GM19035 (cell line): ENCODE measurements at regions not wholly inside any gene's neighbourhood (a gene's known extent, or its start where the extent isn't known, plus 50 kb on each side); places are given as distances from the start of the nearest gene placed in this dataset.
"Not testable (repeated sequence)": the region's sequence is repeated elsewhere in the genome, so short reads cannot be mapped to it uniquely, and the experiment has no call there.

ENCODE experiments used
- ATAC-seq: cut with Tn5 transposase; IDR thresholded peaks from one replicate; pipeline ENCODE4 v1.9.1; 2021; ENCODE audit not compliant: unreplicated experiment

- peak; percentile 93 for ATAC-seq
These were observed 132.3 kb upstream of the C11orf58 start for GRCh38 chr11:16605894-16606783.

- ATAC-seq = no peak
These were observed 133.0 kb upstream of the C11orf58 start for GRCh38 chr11:16605389-16605893.

DNA sequence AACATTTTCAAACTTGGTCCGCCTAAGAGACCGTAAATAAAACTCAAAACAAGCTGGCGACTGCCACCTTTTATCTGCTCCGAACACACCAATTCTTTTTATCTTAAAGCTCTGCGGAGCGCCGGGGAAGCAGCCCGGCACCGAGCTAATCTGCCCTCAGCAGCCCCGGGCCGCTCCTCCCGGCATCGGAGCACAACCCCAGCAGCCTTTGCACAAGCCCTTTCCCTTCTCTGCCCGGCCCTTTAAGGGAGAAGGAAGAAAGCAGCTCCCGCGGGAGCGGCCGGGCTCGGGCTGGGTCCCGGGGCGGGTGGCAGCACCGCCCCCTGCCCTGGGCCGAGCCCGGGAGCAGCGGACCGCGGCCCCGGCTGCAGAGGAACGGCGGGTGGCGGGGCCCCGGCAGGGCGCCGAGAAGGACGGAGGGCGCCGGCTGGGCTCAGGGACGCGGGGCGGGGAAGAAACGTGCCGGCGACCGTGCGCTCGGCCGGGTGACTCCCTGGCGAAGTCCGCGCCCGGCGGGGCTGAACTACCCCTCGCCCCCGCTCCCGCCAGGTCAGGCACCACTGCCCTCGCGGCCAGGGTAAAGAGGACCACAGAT lies 133.6 kb upstream of the C11orf58 start:
- ATAC-seq = peak; percentile 27

DNA sequence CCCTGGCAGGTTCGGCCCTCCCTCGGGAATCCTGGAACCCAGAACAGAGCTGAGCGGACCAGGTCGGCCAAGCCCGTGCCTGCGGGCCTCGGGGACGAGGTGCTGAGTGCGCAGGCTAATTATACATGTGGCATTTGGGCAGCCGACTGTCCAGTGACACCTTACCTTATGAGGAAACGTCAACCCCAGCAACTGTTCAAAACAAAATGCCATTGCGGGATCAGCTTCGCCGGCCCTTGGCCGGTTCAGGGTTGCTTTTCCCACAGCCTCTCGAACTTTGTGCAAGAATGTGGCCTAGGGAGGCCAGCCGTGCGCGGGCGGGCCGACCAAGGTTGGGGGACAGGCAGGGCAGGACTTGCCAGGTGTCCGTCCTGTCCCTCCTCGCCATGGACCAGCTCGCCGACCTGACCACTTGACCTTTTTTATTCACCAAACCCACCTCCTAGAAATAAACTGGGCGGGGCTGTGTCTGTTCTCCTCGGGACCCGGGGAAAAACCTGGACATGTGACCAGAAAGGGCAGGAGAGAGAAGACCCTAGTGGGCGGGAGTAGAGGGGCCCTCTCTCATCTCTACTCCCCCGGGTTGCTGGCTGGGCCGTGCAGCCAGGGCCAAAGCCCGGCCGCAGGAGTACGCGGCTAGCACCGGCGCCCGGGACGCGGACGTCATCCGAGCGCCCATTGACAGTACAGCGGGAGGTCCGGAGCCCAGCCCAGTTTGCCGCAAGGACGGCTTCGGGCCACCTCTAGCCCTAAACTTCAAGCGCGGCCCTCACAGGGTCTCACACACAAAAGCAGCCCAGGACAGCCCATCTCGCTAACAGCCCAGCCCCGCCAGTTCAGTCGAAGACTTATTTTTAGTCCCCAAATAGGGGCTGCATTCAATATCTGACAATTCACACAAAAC lies 134.3 kb upstream of the C11orf58 start:
- ATAC-seq = no peak

DNA sequence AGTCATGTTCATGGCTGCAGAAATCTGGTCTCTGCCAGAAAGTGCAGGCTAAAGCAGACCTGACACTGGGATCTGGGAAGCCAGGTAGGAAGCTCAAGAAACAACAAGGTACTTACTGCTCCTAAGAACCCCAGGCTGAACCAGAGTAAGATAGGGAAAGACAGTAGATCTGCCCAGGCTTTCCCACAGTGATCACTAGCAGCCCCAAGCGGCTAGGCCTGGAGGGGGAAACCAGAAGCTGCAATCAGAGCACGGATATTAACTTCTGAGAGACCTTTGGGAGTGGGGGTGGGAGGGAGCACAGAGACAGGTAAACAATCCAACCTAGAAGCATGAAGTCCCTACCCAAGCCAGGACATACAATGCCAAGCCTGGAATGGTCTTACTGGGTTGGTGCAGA lies 135.2 kb upstream of the C11orf58 start:
- ATAC-seq = no peak

DNA sequence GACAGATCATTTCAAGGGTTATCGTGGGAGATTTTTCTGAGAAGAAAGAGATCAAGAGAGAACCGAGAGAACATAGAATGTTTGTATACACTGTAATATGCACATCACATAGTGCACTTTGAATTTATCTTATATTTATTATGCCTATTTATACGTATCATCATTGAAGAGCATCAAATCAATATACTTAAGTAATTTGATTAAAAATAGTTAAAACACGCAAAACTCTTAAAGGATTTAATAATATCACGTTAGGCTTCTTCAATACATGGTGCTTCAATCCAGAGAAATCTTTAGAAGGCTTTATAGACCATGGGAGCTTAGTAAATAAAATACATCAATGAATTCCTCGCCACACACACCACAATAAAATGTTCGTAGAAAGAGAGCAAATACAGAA lies 139.5 kb upstream of the C11orf58 start:
- ATAC-seq = no peak

DNA sequence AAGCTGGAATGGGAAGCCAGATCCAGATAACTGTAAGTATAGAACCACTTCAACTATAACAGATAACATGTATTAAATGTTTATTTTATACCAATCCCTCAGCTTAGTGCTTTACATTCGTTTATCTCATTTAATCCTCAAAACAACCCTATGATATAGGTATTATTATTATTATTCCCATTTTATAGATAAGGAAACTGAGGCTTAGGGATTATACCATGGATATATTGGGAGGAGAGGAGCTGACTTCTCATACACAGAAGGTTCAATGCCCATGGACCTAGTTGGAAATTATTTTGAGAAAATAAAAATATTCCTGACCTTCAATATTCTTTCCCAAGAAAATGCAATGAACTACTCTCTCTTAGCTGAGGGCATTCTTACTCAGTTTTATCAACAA lies 140.4 kb upstream of the C11orf58 start:
- no peak for ATAC-seq

GRCh38 chr11:16596231-16596630 lies 142.2 kb upstream of the C11orf58 start:
- no peak for ATAC-seq

- no peak for ATAC-seq
These were observed 147.3 kb upstream of the C11orf58 start for GRCh38 chr11:16591157-16591556.

GRCh38 chr11:16587670-16588069 lies 150.8 kb upstream of the C11orf58 start:
- ATAC-seq = no peak

- ATAC-seq = no peak
These were observed 153.9 kb upstream of the C11orf58 start for GRCh38 chr11:16584569-16584968.

DNA sequence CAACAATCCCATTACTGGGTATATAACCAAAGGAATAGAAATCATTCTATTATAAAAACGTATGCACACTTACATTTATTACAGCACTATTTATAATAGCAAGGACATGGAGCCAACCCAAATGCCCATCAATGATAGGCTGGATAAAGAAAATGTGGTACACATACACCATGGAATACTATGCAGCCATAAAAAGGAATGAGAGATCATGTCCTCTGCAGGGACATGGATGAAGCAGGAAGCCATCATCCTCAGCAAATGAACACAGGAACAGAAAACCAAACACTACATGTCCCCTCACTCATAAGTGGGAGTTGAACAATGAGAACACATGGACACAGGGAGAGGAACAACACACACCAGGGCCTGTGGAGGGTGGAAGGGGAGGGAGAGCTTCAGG lies 157.4 kb upstream of the C11orf58 start:
- ATAC-seq = not testable (repeated sequence)

- no peak for ATAC-seq
These were observed 161.0 kb upstream of the C11orf58 start for GRCh38 chr11:16577490-16577889.

DNA sequence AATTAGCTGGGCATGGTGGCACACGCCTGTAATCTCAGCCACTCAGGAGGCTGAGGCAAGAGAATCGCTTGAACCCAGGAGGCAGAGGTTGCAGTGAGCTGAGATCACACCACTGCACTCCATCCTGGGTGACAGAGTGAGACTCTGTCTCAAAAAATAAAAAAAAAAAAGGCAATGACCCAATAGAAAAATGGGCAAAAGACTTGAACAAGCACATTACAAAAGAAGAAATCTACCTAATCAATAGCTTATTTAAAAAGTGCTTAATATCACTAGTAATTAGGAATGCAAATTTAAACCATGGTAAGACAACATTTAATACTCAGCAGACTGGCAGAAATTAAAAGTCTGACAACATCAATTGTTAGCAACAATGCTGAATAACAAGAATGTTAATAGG lies 163.6 kb upstream of the C11orf58 start:
- ATAC-seq = not testable (repeated sequence)

DNA sequence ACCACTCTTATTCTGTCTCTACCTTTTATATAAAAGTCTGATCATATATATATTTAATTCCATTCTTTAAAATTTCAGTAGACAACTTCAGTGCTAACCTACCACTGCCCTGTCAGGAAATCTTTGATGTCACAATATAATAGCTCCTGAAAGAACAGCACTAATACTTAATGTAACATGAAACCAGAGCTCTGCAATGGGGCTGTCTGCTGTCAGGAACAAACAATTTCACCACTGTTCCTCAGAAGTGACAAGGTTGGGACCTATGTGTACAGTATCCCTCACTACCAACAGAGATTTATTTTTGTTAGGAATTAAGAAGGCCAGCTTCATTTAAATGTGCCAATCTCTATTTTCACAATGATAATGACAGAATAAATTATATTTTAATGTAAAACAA lies 165.5 kb upstream of the C11orf58 start:
- no peak for ATAC-seq

GRCh38 chr11:16561150-16561549 lies 177.3 kb upstream of the C11orf58 start:
- ATAC-seq = no peak

DNA sequence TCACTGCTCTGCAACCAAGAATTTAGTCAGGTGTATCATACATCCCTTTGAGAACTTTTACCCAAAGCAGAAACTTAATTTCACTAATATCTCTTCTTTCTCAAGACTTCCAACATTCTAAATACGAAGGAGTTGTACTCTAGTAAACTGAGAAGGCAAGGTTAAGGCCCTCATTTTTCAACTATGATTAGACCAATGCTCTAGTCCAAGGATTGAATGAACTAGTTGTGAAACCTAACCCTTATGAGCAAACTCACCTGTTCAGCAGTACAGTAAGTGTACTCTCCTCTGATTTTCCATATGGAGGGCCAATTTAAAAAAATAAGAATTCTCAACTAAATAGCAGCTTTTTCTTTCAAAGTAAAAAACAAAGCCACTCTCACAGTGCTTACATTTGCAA lies 180.0 kb upstream of the C11orf58 start:
- no peak for ATAC-seq

GRCh38 chr11:16555956-16556355 lies 182.5 kb upstream of the C11orf58 start:
- no peak for ATAC-seq

- no peak for ATAC-seq
These were observed 184.1 kb upstream of the C11orf58 start for GRCh38 chr11:16554361-16554760.

GRCh38 chr11:16547879-16548278 lies 190.6 kb upstream of the C11orf58 start:
- ATAC-seq = no peak

DNA sequence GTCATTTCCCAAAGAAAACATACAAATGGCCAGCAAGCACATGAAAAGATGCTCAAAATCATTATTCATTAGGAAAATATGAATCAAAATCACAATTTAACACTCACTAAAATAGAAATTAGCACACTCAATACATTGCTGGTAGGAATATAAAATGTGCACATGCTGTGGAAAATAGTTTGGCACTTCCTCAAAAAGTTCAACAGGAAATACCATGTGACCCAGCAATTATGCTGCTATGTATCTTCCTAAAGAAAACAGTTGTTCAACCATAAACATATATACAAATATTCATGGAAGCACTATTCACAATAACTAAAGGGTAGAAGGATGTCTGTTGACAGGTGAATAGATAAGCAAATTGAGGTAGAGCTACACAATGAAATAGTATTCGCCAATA lies 187.3 kb upstream of the SOX6 start:
- no peak for ATAC-seq
